Posterior cingulate gyrus (tissue), 11 donors: ENCODE measurements at regions not wholly inside any gene's neighbourhood (a gene's known extent, or its start where the extent isn't known, plus 50 kb on each side); places are given as distances from the start of the nearest gene placed in this dataset.
A peak's percentile ranks its signal among the peaks of the same experiment; 100 is the strongest.

Source experiments
- DNase-seq, 10 donors: peaks; one replicate each; pipeline versions ENCODE4 v3.0.0 to v3.0.0-alpha.2; 2020 to 2021; ENCODE audit warnings: mixed read lengths in 3 of 10
- intact Hi-C: fragments of 100-400 bp; cut with DNase I; formaldehyde crosslinking; loops from one replicate; pipeline ENCODE4 v1.15.1; 2023

- no peak for DNase-seq
- intact Hi-C loops, result no loop called here
Measured at GRCh38 chr6:117076076-117076475, 189.3 kb upstream of the VGLL2 start.

- no peak for DNase-seq
- intact Hi-C loops, result no loop called here
Measured at GRCh38 chr6:117077300-117077699, 188.1 kb upstream of the VGLL2 start.

GRCh38 chr6:117078624-117079023 lies 186.7 kb upstream of the VGLL2 start:
- intact Hi-C loops, result no loop called here
- DNase-seq, result no peak

GRCh38 chr6:117079951-117080350 lies 185.4 kb upstream of the VGLL2 start:
- DNase-seq, result no peak
- intact Hi-C loops, result no loop called here

- intact Hi-C loops, result no loop called here
- no peak for DNase-seq
Measured at GRCh38 chr6:117089604-117090003, 175.8 kb upstream of the VGLL2 start.

- no peak for DNase-seq
- intact Hi-C loops, result no loop called here
Measured at GRCh38 chr6:117110146-117110545, 155.2 kb upstream of the VGLL2 start.

GRCh38 chr6:117110737-117111136 lies 154.6 kb upstream of the VGLL2 start:
- intact Hi-C loops, result no loop called here
- peak in 1 of 10 donors; percentile 54 for DNase-seq

GRCh38 chr6:117117652-117118051 lies 147.7 kb upstream of the VGLL2 start:
- intact Hi-C loops, result no loop called here

GRCh38 chr6:117118490-117118889 lies 146.9 kb upstream of the VGLL2 start:
- no peak for DNase-seq

More at GRCh38 chr6:117117652-117118051, 147.7 kb upstream of the VGLL2 start:
- DNase-seq, result no peak

GRCh38 chr6:117126213-117126612 lies 139.1 kb upstream of the VGLL2 start:
- intact Hi-C loops, result no loop called here
- no peak for DNase-seq

More at GRCh38 chr6:117118490-117118889, 146.9 kb upstream of the VGLL2 start:
- intact Hi-C loops, result no loop called here

- intact Hi-C loops, result no loop called here
- DNase-seq, result no peak
Measured at GRCh38 chr6:117128052-117128451, 137.3 kb upstream of the VGLL2 start.

- intact Hi-C loops, result no loop called here
- DNase-seq, result no peak
Measured at GRCh38 chr6:117130125-117130524, 135.2 kb upstream of the VGLL2 start.

- intact Hi-C loops, result no loop called here
- DNase-seq, result no peak
Measured at GRCh38 chr6:117136702-117137101, 128.7 kb upstream of the VGLL2 start.

- DNase-seq, result no peak
- intact Hi-C loops, result no loop called here
Measured at GRCh38 chr6:117137711-117138110, 127.6 kb upstream of the VGLL2 start.

GRCh38 chr6:117138425-117138824 lies 126.9 kb upstream of the VGLL2 start:
- intact Hi-C loops, result no loop called here
- no peak for DNase-seq

- DNase-seq, result no peak
- intact Hi-C loops, result no loop called here
Measured at GRCh38 chr6:117138920-117139319, 126.4 kb upstream of the VGLL2 start.

- intact Hi-C loops, result no loop called here
- no peak for DNase-seq
Measured at GRCh38 chr6:117142142-117142541, 123.2 kb upstream of the VGLL2 start.

GRCh38 chr6:117142995-117143394 lies 122.4 kb upstream of the VGLL2 start:
- DNase-seq, result no peak
- intact Hi-C loops, result no loop called here

- intact Hi-C loops, result no loop called here
Measured at GRCh38 chr6:117143647-117144046, 121.7 kb upstream of the VGLL2 start.

GRCh38 chr6:117145940-117146339 lies 119.4 kb upstream of the VGLL2 start:
- intact Hi-C loops, result no loop called here
- DNase-seq, result no peak

More at GRCh38 chr6:117143647-117144046, 121.7 kb upstream of the VGLL2 start:
- DNase-seq, result no peak

- DNase-seq, result no peak
Measured at GRCh38 chr6:117149324-117149723, 116.0 kb upstream of the VGLL2 start.

GRCh38 chr6:117156741-117157140 lies 108.6 kb upstream of the VGLL2 start:
- no peak for DNase-seq
- intact Hi-C loops, result no loop called here

More at GRCh38 chr6:117149324-117149723, 116.0 kb upstream of the VGLL2 start:
- intact Hi-C loops, result no loop called here

GRCh38 chr6:117157448-117157847 lies 107.9 kb upstream of the VGLL2 start:
- DNase-seq, result no peak
- intact Hi-C loops, result no loop called here
